ENCODE measurements at regions not wholly inside any gene's neighbourhood (a gene's known extent, or its start where the extent isn't known, plus 50 kb on each side); places are given as distances from the start of the nearest gene placed in this dataset.

- TF ChIP-seq POLR2AphosphoS5 (IDR thresholded peaks at IDR 0.05; ENCODE audit: borderline replicate concordance, low read depth, low read length) (no peak), EZH2 (IDR thresholded peaks at IDR 0.05) (no peak)
Measured at GRCh38 chr14:101624536-101624935, 63.2 kb downstream of the DIO3 start.

Measured in SK-N-MC (cell line).